HEK293 (cell line): ENCODE measurements at regions not wholly inside any gene's neighbourhood (a gene's known extent, or its start where the extent isn't known, plus 50 kb on each side); places are given as distances from the start of the nearest gene placed in this dataset.

Experiments
- CTCF ChIA-PET: fragments of 350-600 bp; formaldehyde crosslinking; extraction: SDS; loops from one replicate; lab custom pipeline; 2021; ENCODE audit warnings: antibody characterized with exemption; lab: Yijun Ruan, JAX
- POLR2A ChIA-PET: fragments of 300-600 bp; formaldehyde crosslinking; extraction: SDS; loops from one replicate; lab custom pipeline; 2020; ENCODE audit warnings: antibody characterized with exemption, inconsistent platforms; lab: Yijun Ruan, JAX
- H3K27ac ChIP-seq: fragments of 200-500 bp; sonication (Bioruptor generic); 2 replicates; pipeline ENCODE4 v1.5.1; 2014; ENCODE audit warnings: low read depth, low read length, control low read depth, inconsistent platforms; ENCODE audit errors: extremely low read depth
- H3K36me3 ChIP-seq, 2 experiments: fragments of 200-500 bp in 1 of 2; sonication (Bioruptor generic) in 1 of 2; 1 replicate in 1 of 2; 2 replicates in 1 of 2; pipeline ENCODE4 v1.5.1; 2014 to 2017; ENCODE audit warnings: inconsistent platforms in 2 of 2, low read length in 2 of 2; ENCODE audit not compliant: control insufficient read depth in 2 of 2, insufficient read depth in 1 of 2
- H3K4me1 ChIP-seq: fragments of 200-500 bp; sonication (Bioruptor generic); 2 replicates; pipeline ENCODE4 v1.5.1; 2014; ENCODE audit warnings: mild to moderate bottlenecking, low read length, inconsistent platforms; ENCODE audit not compliant: control insufficient read depth, insufficient read depth
- H3K4me3 ChIP-seq: 2 replicates; pipeline ENCODE4 v1.5.1; 2011; ENCODE audit warnings: low read depth, mild to moderate bottlenecking, control low read depth, low read length, moderate library complexity
- H3K9me3 ChIP-seq: fragments of 200-500 bp; sonication (Bioruptor generic); 2 replicates; pipeline ENCODE4 v1.5.1; 2014; ENCODE audit warnings: low read depth, low read length, inconsistent platforms; ENCODE audit not compliant: control insufficient read depth, insufficient read depth
- ATF2 ChIP-seq: fragments of 450-650 bp; formaldehyde crosslinking; IDR thresholded peaks from 2 replicates; pipeline ENCODE4 v1.5.1; 2016; ENCODE audit warnings: missing biosample characterization, missing genetic modification characterization, low read depth
- GFI1B ChIP-seq: fragments of 450-650 bp; formaldehyde crosslinking; IDR thresholded peaks from 2 replicates; pipeline ENCODE4 v1.5.1; 2016; ENCODE audit warnings: missing biosample characterization, missing genetic modification characterization
- HOXA7 ChIP-seq: sonication (generic); formaldehyde crosslinking; IDR thresholded peaks from 2 replicates; pipeline ENCODE4 v1.8.1; 2022; ENCODE audit warnings: missing genetic modification reagents, borderline replicate concordance
- HOXC10 ChIP-seq: sonication (generic); formaldehyde crosslinking; IDR thresholded peaks from 2 replicates; pipeline ENCODE4 v1.8.1; 2023; ENCODE audit warnings: mild to moderate bottlenecking, missing genetic modification reagents
- KLF7 ChIP-seq: fragments of 450-650 bp; formaldehyde crosslinking; IDR thresholded peaks from 2 replicates; pipeline ENCODE4 v1.5.1; 2016; ENCODE audit warnings: missing biosample characterization, missing genetic modification characterization, borderline replicate concordance
- MYNN ChIP-seq: fragments of 450-650 bp; formaldehyde crosslinking; IDR thresholded peaks from 2 replicates; pipeline ENCODE4 v1.5.1; 2016; ENCODE audit warnings: missing biosample characterization, missing genetic modification characterization, borderline replicate concordance
- PRDM4 ChIP-seq: fragments of 450-650 bp; formaldehyde crosslinking; IDR thresholded peaks from 2 replicates; pipeline ENCODE4 v1.5.1; 2017; ENCODE audit warnings: missing biosample characterization, missing genetic modification characterization
- ZBTB10 ChIP-seq: fragments of 450-650 bp; formaldehyde crosslinking; IDR thresholded peaks from 2 replicates; pipeline ENCODE4 v1.5.1; 2016; ENCODE audit warnings: missing biosample characterization, missing genetic modification characterization
- ZNF223 ChIP-seq: fragments of 450-650 bp; formaldehyde crosslinking; IDR thresholded peaks from 2 replicates; pipeline ENCODE4 v1.5.1; 2016; ENCODE audit warnings: missing biosample characterization, missing genetic modification characterization
- ZNF239 ChIP-seq: fragments of 450-650 bp; formaldehyde crosslinking; IDR thresholded peaks from 2 replicates; pipeline ENCODE4 v1.5.1; 2016; ENCODE audit warnings: missing biosample characterization, missing genetic modification characterization
- ZNF391 ChIP-seq: fragments of 450-650 bp; formaldehyde crosslinking; IDR thresholded peaks from 2 replicates; pipeline ENCODE4 v1.5.1; 2016; ENCODE audit warnings: low read depth, missing biosample characterization, missing genetic modification characterization, borderline replicate concordance
- ZNF530 ChIP-seq: fragments of 450-650 bp; formaldehyde crosslinking; IDR thresholded peaks from 2 replicates; pipeline ENCODE4 v1.5.1; 2016; ENCODE audit warnings: low read depth, missing biosample characterization, missing genetic modification characterization
- ZNF544 ChIP-seq: fragments of 450-650 bp; formaldehyde crosslinking; IDR thresholded peaks from 2 replicates; pipeline ENCODE4 v1.5.0; 2017; ENCODE audit warnings: missing biosample characterization, missing genetic modification characterization
- ZNF548 ChIP-seq: fragments of 450-650 bp; formaldehyde crosslinking; IDR thresholded peaks from 2 replicates; pipeline ENCODE4 v1.5.1; 2016; ENCODE audit warnings: missing biosample characterization, missing genetic modification characterization
- ZNF549 ChIP-seq: fragments of 450-650 bp; IDR thresholded peaks from 2 replicates; pipeline ENCODE4 v1.5.1; 2018; ENCODE audit warnings: missing biosample characterization, missing genetic modification characterization, mild to moderate bottlenecking, inconsistent platforms, moderate library complexity
- ZNF621 ChIP-seq: fragments of 450-650 bp; formaldehyde crosslinking; IDR thresholded peaks from 2 replicates; pipeline ENCODE4 v1.5.1; 2017; ENCODE audit warnings: missing biosample characterization, missing genetic modification characterization
- ZNF843 ChIP-seq: fragments of 450-650 bp; formaldehyde crosslinking; IDR thresholded peaks from 2 replicates; pipeline ENCODE4 v1.5.1; 2016; ENCODE audit warnings: missing biosample characterization, missing genetic modification characterization
- ZSCAN23 ChIP-seq: fragments of 450-650 bp; formaldehyde crosslinking; IDR thresholded peaks from 2 replicates; pipeline ENCODE4 v1.5.1; 2016; ENCODE audit warnings: missing biosample characterization, missing genetic modification characterization
- TF ChIP-seq, protein P1 (sequence below): fragments of 450-650 bp; formaldehyde crosslinking; IDR thresholded peaks from 2 replicates; pipeline ENCODE4 v1.5.1; 2016; ENCODE audit warnings: missing biosample characterization, missing genetic modification characterization
- TF ChIP-seq, protein P2 (sequence below): fragments of 450-650 bp; formaldehyde crosslinking; IDR thresholded peaks from 2 replicates; pipeline ENCODE4 v1.5.1; 2016; ENCODE audit warnings: missing biosample characterization, missing genetic modification characterization
- TF ChIP-seq, protein P3 (sequence below): fragments of 450-650 bp; formaldehyde crosslinking; IDR thresholded peaks from 2 replicates; pipeline ENCODE4 v1.5.1; 2016; ENCODE audit warnings: missing biosample characterization, missing genetic modification characterization

- ChIA-PET CTCF (interaction anchor here (1.7 kb wide), 1 partner anchor 9 kb away, joined by 3 read pairs; no protein-coding TSS in a partner anchor), POLR2A (no interaction called here)
- Histone ChIP-seq H3K4me3 (no peak overlapping the region), H3K36me3 (no peaks in the 10 kb centered on the region), H3K27ac (no peak overlapping the region), H3K9me3 (no peaks in the 10 kb centered on the region), H3K4me1 (no peaks in the 10 kb centered on the region)
- TF ChIP-seq ATF2 (tag by site-specific recombination) (no peak), HOXA7 (CRISPR knock-in tag) (no peak), ZNF530 (tag by site-specific recombination) (no peak), ZNF391 (tag by site-specific recombination) (no peak), MYNN (tag by site-specific recombination) (no peak), ZNF239 (tag by site-specific recombination) (no peak), ZNF223 (tag by site-specific recombination) (no peak), PRDM4 (tag by site-specific recombination) (no peak), ZBTB10 (tag by site-specific recombination) (no peak), HOXC10 (CRISPR knock-in tag) (no peak), ZSCAN23 (tag by site-specific recombination) (no peak), ZNF549 (no peak), ZNF621 (no peak)
These were observed 144.2 kb downstream of the RRAGC start for GRCh38 chr1:38715415-38715814.

- CTCF ChIA-PET: no interaction called here
- POLR2A ChIA-PET: no interaction called here
- H3K4me1 ChIP-seq: no peaks in the 10 kb centered on the region
- TF ChIP-seq, protein P1, sequence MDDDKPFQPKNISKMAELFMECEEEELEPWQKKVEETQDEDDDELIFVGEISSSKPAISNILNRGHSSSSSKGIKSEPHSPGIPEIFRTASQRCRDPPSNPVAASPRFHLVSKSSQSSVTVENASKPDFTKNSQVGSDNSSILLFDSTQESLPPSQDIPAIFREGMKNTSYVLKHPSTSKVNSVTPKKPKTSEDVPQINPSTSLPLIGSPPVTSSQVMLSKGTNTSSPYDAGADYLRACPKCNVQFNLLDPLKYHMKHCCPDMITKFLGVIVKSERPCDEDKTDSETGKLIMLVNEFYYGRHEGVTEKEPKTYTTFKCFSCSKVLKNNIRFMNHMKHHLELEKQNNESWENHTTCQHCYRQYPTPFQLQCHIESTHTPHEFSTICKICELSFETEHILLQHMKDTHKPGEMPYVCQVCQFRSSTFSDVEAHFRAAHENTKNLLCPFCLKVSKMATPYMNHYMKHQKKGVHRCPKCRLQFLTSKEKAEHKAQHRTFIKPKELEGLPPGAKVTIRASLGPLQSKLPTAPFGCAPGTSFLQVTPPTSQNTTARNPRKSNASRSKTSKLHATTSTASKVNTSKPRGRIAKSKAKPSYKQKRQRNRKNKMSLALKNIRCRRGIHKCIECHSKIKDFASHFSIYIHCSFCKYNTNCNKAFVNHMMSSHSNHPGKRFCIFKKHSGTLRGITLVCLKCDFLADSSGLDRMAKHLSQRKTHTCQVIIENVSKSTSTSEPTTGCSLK (tag by site-specific recombination): no peak
- TF ChIP-seq ZNF544 (no peak), ZNF239 (tag by site-specific recombination) (no peak), ZNF843 (tag by site-specific recombination) (no peak), ZBTB10 (tag by site-specific recombination) (no peak), KLF7 (tag by site-specific recombination) (no peak), ZNF548 (tag by site-specific recombination) (no peak), ZNF549 (no peak), GFI1B (no peak)
- TF ChIP-seq, protein P2, sequence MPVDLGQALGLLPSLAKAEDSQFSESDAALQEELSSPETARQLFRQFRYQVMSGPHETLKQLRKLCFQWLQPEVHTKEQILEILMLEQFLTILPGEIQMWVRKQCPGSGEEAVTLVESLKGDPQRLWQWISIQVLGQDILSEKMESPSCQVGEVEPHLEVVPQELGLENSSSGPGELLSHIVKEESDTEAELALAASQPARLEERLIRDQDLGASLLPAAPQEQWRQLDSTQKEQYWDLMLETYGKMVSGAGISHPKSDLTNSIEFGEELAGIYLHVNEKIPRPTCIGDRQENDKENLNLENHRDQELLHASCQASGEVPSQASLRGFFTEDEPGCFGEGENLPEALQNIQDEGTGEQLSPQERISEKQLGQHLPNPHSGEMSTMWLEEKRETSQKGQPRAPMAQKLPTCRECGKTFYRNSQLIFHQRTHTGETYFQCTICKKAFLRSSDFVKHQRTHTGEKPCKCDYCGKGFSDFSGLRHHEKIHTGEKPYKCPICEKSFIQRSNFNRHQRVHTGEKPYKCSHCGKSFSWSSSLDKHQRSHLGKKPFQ (tag by site-specific recombination): no peak
- TF ChIP-seq, protein P3, sequence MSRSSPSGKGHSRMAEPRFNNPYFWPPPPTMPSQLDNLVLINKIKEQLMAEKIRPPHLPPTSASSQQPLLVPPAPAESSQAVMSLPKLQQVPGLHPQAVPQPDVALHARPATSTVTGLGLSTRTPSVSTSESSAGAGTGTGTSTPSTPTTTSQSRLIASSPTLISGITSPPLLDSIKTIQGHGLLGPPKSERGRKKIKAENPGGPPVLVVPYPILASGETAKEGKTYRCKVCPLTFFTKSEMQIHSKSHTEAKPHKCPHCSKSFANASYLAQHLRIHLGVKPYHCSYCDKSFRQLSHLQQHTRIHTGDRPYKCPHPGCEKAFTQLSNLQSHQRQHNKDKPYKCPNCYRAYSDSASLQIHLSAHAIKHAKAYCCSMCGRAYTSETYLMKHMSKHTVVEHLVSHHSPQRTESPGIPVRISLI: no peak
These were observed 147.5 kb downstream of the RRAGC start for GRCh38 chr1:38712046-38712445.

More at GRCh38 chr1:38712046-38712445, 147.5 kb downstream of the RRAGC start:
- Histone ChIP-seq H3K36me3 (no peaks in the 10 kb centered on the region), H3K27ac (no peak overlapping the region), H3K9me3 (no peaks in the 10 kb centered on the region; the same call in 1 of the 2 replicates), H3K4me3 (no peak overlapping the region)
